ENCODE measurements at regions not wholly inside any gene's neighbourhood (a gene's known extent, or its start where the extent isn't known, plus 50 kb on each side); places are given as distances from the start of the nearest gene placed in this dataset.

DNA sequence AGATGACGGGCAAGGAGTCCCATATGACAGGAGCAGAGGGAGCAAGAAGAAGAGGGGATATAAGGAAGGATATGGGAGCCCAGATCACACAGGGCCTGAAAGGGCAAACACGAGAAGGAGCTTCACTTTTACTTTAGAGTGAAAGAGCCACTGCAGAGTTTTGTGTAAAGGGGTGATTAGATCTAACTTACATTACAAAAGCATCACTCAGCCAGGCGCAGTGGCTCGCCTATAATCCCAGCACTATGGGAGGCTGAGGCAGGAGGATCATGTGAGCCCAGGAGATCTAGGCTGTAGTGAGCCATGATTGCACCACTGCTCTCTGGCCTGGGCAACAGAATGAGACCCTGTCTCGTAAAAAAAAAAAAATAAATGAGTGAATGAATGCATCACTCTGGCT, 91.1 kb downstream of the MPP7 start:
- no peak for TF ChIP-seq GATA3 (IDR thresholded peaks at IDR 0.05; ENCODE audit: low read depth, low read length)
- TF ChIP-seq GATA2 (IDR thresholded peaks at IDR 0.05; ENCODE audit: low read depth, low read length), result no peak

DNA sequence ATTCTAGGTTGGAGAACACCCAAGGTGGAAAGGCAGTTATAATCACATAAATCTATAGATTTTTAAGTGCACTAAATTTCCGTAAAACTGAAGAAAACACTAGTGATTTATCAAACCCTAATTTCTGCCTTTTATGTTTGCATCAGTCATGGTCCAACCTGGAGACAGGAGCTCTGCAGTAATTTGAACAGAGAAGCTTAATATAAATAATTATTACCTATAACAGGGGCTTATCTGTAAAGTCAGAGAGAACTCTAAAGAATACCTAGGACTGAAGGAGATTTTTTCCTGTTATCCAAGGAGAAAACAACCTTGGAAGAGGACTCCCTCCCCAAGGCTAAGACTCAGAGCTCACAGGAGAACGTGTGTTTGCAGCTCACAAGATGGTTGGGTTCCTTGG, 95.1 kb downstream of the MPP7 start:
- no peak for TF ChIP-seq GATA2 (IDR thresholded peaks at IDR 0.05; ENCODE audit: low read depth, low read length)
- no peak for TF ChIP-seq GATA3 (IDR thresholded peaks at IDR 0.05; ENCODE audit: low read depth, low read length)

DNA sequence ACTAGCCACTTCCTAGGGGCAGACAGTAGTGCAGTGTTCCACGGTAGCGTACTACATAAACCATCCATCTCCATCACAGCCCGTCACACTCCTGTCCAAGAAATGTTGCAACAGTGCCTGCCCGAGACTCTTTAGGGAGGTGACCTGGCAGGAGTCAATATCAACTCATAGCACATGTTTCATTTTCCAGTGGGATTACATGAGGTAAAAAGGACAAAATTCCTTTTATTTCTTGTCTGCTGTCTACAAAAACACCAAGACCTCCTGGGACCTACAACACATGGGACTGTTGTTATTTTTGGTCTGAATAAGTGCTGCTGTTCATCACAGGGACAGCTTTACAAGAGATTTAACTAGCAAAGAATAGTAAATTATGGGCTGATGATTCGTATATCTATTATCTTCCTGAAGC, 99.9 kb downstream of the MPP7 start:
- TF ChIP-seq GATA3 (IDR thresholded peaks at IDR 0.05; ENCODE audit: low read depth, low read length), result no peak
- no peak for TF ChIP-seq GATA2 (IDR thresholded peaks at IDR 0.05; ENCODE audit: low read depth, low read length)

DNA sequence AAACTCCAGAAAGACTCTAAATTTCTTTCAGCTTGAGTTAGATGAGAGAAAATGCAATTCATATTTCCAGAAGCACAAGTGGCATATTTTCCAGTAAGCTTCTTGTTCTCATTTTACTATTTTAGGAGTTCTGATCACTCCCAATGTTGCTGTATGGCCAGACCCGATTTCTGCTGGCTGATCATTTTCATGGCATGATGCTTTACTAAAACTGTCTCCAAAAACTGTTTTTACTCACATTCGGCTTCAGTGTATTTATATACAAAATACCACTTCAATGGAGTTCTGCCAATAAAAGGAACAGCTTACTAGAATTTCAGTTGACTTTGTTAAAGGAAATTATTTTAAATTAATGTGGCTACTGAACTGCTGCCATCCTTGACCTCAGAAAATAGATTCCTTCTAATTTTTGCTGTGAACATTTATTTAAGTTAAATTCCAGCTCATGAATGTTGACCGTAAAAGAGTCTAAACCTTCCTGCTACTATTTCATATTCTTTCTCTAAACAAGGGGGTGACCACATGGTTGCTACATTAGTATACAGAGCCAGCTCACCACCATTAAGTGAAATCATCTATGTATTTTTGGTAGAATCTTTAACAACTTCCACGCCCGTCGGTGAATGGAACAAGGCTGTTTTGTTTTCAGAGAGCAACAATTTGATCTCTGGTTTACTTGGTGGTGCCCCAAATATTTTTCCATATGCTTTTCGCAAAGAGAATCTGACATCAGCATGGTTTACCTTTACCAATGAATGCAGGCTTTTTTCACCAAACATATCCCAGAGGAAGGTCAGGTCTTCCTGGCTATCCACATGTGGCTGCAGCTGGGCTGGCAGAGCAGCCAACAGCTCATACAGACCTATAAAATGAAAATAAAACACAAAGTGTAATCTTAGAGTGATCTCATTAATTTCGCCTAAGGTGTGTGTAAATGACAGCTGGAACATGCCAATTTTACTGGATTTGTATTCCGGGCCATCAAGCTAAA, 101.2 kb downstream of the MPP7 start:
- TF ChIP-seq GATA2 (IDR thresholded peaks at IDR 0.05; ENCODE audit: low read depth, low read length) (no peak), GATA3 (IDR thresholded peaks at IDR 0.05; ENCODE audit: low read depth, low read length) (no peak)

DNA sequence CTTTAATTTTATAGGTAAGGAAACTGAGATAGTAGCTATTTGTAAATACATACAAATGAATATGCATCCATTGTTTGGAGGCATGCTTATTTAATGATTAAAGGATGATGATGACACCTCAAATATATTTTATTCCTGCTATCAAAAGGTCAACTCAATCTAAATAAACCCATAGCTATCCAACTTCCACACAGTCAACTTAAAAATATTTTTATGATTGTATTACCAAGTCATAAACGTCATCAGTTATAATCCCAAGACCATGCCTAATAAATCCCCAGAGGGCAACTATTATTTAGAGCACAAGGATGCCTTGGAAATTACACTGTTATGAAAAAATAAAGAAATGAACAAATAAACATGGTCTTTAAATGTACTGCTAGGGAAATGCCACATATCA, 102.1 kb downstream of the MPP7 start:
- TF ChIP-seq GATA2 (IDR thresholded peaks at IDR 0.05; ENCODE audit: low read depth, low read length) (no peak), GATA3 (IDR thresholded peaks at IDR 0.05; ENCODE audit: low read depth, low read length) (no peak)

DNA sequence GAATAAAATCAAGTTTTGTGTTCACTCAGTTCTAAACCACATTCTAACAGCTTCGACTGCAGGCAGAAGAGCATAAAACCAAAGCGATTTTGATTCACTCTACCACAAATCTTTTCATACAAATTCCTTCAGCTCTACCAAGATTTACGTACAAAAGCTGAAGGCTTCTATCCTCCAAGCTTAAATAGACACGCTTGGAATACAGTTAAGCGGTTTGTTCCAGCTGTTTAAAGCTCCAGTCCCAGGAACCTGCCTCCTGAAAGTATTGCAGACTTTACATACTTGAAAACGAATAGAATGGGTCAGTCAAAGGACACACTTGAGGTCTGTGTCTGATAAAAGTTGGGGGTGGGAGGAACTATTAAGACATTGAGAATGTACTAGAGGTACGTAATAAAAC, 102.9 kb downstream of the MPP7 start:
- TF ChIP-seq GATA3 (IDR thresholded peaks at IDR 0.05; ENCODE audit: low read depth, low read length), result no peak
- TF ChIP-seq GATA2 (IDR thresholded peaks at IDR 0.05; ENCODE audit: low read depth, low read length), result no peak

DNA sequence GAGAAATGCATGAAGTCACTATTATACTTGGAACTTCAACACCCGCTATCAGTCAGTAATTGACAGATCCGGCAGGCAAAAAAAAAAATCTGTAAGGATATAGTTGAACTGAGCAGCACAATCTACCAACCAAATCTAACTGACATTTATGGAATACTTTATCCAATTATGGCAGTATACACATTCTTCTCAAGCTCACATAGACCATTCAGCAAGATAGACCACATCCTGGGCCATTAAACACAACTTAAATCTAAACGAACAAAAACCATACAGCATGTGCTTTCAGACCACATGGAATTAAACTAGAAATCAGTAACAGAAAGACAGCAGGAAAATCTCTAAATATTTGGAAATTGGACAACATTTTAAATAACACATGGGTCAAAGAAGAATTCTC, 112.7 kb downstream of the MPP7 start:
- no peak for TF ChIP-seq GATA3 (IDR thresholded peaks at IDR 0.05; ENCODE audit: low read depth, low read length)
- TF ChIP-seq GATA2 (IDR thresholded peaks at IDR 0.05; ENCODE audit: low read depth, low read length), result no peak

DNA sequence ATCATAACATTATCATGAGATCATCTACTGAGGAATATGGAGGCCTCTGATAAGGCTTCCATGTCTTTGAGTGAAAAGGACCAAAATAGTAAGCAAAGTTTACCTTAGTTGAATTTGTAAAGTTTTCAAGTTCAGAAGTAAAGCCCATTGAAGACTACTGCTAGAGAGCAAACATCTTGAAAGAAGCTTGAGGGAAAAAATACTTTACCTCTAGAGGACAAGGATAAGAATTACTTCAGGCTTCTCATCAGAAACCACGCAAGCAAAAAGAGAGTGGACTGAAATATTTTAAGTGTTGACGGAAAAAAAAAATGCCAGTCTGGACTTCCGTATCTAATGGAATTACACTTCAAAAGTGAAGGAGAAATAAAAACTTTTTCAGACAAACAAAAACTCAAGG, 114.3 kb downstream of the MPP7 start:
- TF ChIP-seq GATA2 (IDR thresholded peaks at IDR 0.05; ENCODE audit: low read depth, low read length) (no peak), GATA3 (IDR thresholded peaks at IDR 0.05; ENCODE audit: low read depth, low read length) (no peak)

DNA sequence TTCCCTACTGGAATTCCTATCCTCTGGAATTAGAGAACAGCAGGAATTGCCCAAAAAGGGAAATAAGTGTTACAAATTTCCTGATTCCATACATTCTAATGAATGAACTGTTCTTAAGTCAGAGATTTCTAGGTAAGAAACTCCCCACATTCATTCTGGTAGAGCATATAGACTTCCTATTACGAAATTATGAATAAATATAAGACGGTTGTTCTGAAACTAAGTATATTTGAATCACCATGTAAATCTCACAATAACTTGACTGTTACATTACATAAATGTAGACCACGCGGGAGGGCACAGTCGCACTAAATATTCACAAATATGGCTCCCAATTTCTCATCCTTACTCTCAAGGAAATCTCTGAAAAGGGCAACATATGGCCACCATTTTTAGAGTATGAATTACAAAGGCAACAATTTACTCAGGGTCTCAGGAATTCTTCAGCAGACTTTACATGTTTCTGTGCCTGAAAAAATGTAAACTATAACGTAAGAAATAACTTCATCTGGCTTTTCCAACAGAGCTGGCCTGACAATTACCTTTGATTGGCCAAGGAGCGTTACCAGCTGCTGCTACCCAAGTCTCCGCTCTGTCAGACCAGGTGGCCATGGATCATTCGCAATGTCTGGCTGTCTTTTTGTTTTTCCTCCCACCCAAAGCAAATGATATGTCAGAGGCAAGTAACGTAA, 115.8 kb downstream of the MPP7 start:
- TF ChIP-seq GATA3 (IDR thresholded peaks at IDR 0.05; ENCODE audit: low read depth, low read length), result no peak
- TF ChIP-seq GATA2 (IDR thresholded peaks at IDR 0.05; ENCODE audit: low read depth, low read length), result no peak

DNA sequence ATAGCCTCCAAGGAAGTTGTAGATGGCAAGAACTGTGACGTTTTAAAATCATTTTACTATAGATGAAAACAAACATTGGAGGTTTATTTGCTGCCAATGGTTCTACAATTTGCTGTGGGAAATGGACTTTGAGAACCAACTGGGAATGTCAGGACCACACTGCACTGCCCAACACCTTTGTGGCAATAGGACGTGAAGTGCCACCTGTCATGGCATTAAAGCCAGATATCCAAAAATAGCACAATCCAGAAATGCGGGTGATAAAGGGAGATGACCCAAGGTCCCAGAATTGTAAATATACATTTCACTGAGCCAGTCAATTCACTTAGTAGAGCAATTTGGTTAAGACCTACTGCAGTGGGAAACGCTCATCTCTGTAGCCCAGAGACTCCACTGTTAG, 116.4 kb downstream of the MPP7 start:
- TF ChIP-seq GATA3 (IDR thresholded peaks at IDR 0.05; ENCODE audit: low read depth, low read length) (no peak), GATA2 (IDR thresholded peaks at IDR 0.05; ENCODE audit: low read depth, low read length) (no peak)

DNA sequence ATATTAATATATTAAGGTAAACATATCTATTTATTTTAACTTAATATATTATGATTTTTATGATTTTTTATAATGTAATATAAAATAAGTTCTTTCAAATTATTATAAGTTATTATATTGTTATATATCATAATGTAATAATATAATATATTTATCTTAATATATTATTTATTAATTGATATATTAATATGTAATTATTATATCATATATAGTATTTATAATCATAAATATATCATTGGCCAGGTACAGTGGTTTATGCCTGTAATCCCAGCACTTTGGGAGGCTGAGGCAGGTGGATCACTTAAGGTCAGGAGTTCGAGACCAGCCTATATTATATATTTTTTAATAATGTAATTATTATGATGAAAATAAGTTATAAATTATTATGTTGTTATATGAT, 118.1 kb downstream of the MPP7 start:
- TF ChIP-seq GATA3 (IDR thresholded peaks at IDR 0.05; ENCODE audit: low read depth, low read length) (no peak), GATA2 (IDR thresholded peaks at IDR 0.05; ENCODE audit: low read depth, low read length) (no peak)

DNA sequence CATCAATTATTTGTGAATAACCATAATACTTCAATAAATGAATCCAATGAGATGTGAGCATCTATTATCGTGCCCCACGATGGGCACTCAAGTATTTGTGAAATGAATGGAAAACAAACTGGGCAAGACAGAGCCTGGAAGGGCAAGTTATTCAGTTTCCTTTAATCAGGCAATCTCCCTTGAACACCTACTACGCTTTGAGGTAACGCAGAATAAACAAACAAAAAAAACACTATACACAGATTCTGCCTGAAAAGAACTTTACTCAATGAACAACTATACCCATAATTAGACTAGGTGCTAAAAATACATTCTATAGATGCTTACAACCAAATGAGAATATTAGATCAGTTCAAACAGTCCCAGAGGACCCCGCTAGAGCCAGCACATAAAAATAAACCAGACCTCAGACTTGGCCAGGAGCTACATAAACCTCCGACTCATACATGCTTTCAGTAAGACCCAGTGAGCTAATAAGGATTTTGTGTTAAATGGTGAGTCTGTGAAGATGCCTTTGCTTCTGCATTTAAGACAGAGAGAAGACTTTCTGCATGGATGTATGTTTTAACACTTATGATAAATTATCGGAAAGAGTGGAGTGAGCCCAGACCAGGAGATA, 121.3 kb downstream of the MPP7 start:
- no peak for TF ChIP-seq GATA2 (IDR thresholded peaks at IDR 0.05; ENCODE audit: low read depth, low read length)
- no peak for TF ChIP-seq GATA3 (IDR thresholded peaks at IDR 0.05; ENCODE audit: low read depth, low read length)

DNA sequence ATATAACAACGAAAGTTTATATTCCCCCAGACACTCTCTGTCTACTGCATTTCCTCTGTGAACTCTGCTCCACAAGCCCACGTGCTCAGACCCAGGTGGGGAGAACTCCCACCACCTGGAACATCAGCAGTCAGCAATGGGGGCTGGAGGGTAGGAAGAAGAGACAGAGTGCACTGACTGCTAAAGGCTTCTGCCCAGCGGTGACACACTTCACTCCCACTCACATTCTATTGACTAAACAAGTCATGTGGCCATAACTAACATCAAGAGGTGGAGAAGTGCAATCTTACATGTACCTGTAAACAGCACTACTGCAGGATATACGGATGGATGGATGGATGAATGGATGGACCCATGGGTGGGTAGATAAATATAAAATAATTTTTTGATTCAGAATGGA, 122.2 kb downstream of the MPP7 start:
- no peak for TF ChIP-seq GATA3 (IDR thresholded peaks at IDR 0.05; ENCODE audit: low read depth, low read length)
- no peak for TF ChIP-seq GATA2 (IDR thresholded peaks at IDR 0.05; ENCODE audit: low read depth, low read length)

DNA sequence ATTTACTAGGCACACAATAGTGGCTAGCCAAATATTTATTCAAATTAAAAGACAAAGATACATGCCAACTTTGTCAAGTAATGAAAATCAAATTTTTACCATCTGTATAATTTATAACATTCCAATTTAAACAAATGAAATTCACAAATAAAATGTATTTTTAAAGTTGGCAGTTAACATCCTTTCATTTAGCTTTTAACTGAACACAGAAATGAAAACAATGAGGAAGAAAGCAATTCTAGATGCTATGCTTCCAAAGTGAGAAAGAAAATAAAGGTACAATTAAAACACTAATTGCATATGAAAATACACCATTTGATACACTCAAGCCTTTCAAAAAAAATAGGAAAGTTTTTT, 123.1 kb downstream of the MPP7 start:
- TF ChIP-seq GATA3 (IDR thresholded peaks at IDR 0.05; ENCODE audit: low read depth, low read length) (peak; percentile 4; the same call in 1 of the 2 replicates), GATA2 (IDR thresholded peaks at IDR 0.05; ENCODE audit: low read depth, low read length) (no peak)
